ENCODE measurements at regions not wholly inside any gene's neighbourhood (a gene's known extent, or its start where the extent isn't known, plus 50 kb on each side); places are given as distances from the start of the nearest gene placed in this dataset.
A peak's percentile ranks its signal among the peaks of the same experiment; 100 is the strongest.

DNA sequence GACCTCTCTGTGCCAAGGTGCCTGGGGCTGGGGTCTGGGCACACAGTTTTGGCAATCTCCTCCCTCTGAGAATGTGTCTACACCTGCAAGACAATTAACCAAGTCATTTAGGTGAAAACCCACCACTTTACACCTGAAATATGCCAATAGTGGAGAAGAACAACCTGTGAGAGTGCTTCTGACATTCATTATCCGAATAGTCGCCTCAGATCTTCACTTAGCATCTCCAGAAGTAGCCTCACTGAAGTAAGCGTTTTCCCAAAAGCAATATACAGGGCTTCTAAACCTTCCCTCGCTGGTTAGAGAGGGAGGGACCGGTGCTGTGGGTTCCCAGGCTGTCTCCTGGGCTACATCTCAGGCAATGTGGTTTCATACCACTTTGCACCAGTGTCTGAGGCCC is 173.5 kb downstream of the DDX1 start:
- WGBS, 10 experiments = 20 to 100% (median 100%) methylated on average over 2 to 3 of the region's 5 CpGs; no CpG with 5 or more reads in 7 of the 10 experiments

DNA sequence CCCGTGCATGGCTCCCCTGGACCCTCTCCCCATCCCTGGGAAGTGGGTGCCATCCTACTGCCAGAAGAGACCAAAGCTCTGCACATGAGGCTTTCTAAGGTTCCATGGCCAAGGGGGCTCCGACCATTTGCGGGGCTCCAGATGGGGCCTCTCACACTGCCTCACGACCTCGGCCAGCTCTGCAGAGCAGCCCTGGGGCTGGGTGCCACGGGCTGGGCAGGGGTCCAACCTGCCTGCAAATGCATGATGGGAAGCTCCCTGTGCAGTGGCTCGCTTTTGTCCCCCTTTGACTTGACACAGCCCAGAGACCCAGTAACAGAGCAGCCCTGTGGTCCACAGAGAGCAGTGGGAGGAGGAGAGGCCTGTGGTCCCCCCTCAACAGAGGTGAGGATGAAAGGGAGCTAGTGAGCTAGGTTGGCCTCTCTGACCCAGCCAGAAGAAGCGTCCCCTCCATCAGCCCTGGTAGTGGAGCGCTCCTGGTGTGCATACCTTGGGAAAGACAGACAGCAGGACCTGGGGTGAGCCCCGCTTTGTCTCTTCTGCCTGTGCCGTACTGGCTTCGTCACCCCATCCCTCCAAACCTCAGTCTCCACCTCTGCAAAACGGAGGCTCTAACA is 174.1 kb downstream of the DDX1 start:
- in situ Hi-C loops (cut with MboI; ENCODE audit: low pct_unique_long_range_greater_than_20kb in 2 of 9, low sequenced_read_pairs in 9 of 9, unreplicated experiment in 9 of 9) = no loop called here
- no peak for ATAC-seq (replicated peaks in 6 of 8)
- H3K4me3 ChIP-seq = no peak overlapping the region
- H3K27ac ChIP-seq = no peak overlapping the region
- WGBS, 10 experiments = 0 to 100% (median 69%) methylated on average over 1 to 5 of the region's 13 CpGs; no CpG with 5 or more reads in 3 of the 10 experiments
- H3K4me1 ChIP-seq (replicated peaks in 1 of 2) = peaks cover 0 to 8% of the 10 kb centered on the region in 2 donors

More for the DNA sequence above, 173.5 kb downstream of the DDX1 start:
- Histone ChIP-seq H3K4me1 (replicated peaks in 1 of 2) (peaks cover 0 to 8% of the 10 kb centered on the region in 2 donors), H3K27ac (no peak overlapping the region), H3K4me3 (no peak overlapping the region)
- ATAC-seq (replicated peaks in 6 of 8) = peak in 1 of 8 experiments; percentile 74
- in situ Hi-C loops (cut with MboI; ENCODE audit: low pct_unique_long_range_greater_than_20kb in 2 of 9, low sequenced_read_pairs in 9 of 9, unreplicated experiment in 9 of 9) = no loop called here

DNA sequence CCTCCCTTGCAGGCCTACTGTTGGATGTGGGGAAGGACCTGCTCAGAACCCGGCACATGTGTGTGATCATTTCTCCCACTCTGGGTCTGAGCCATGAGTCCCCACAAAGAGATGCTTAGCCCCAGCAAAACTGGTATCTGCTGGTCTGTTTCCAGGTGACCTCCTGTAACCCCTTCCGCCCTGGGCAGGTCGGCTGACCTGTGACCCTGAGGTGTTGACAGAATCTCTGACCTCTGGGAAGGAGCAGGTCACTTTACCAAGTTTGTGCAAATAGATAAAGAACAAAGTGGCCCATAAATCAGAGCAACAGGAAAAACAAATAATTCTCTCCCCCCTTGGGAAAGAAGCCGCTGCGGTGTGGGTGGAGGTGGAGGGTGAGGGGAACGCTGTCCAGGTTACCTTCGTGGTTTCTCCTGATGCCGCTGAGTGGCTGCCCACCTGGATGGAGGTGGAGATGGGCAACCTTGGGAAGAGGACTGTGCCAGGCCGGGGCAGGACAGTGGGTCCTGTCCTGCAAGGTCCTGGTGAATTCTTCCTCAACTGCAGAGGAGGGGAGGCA is 174.0 kb upstream of the MYCN start:
- peaks cover 0 to 8% of the 10 kb centered on the region in 2 donors for H3K4me1 ChIP-seq (replicated peaks in 1 of 2)
- H3K4me3 ChIP-seq = no peak overlapping the region
- H3K27ac ChIP-seq = no peak overlapping the region
- in situ Hi-C loops (cut with MboI; ENCODE audit: low pct_unique_long_range_greater_than_20kb in 2 of 9, low sequenced_read_pairs in 9 of 9, unreplicated experiment in 9 of 9) = no loop called here
- WGBS, 10 experiments = 0 to 100% (median 66%) methylated on average over 1 to 8 of the region's 9 CpGs; no CpG with 5 or more reads in 4 of the 10 experiments
- no peak for ATAC-seq (replicated peaks in 6 of 8)

DNA sequence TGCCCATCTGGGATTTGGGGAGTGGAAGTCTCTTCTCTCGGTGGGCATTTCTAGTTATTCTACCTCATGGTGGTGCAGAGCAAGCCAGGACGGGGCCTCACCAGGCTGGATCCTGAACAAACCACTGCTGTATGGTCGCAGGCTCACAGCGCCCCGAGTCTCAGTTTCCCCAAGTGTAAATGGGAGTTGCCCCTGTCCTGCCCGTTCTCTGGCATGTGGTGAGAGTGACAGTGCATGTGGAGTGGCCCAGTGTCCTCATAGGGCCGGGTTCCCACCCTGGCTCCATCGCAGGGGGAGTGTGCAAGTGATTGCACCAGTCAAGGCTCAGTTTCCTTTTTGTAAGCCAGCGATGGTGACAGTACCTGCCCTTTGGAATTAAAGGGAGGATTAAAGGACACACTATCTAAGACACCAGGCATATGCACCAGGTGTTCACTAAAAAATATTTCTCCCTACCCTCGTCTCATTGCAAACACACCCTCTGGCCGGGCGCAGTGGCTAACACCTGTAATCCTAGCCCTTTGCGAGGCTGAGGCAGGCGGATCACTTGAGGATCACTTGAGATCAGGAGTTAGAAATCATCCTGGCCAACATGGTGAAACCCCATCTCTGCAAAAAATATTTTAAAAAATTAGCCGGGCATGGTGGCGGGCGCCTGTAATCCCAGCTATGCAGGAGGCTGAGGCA is 173.3 kb upstream of the MYCN start:
- no peak for ATAC-seq (replicated peaks in 6 of 8)
- peaks cover 0 to 8% of the 10 kb centered on the region in 2 donors for H3K4me1 ChIP-seq (replicated peaks in 1 of 2)
- in situ Hi-C loops (cut with MboI; ENCODE audit: low pct_unique_long_range_greater_than_20kb in 2 of 9, low sequenced_read_pairs in 9 of 9, unreplicated experiment in 9 of 9) = no loop called here
- WGBS, 10 experiments = 8 to 100% (median 82%) methylated on average over 1 to 8 of the region's 17 CpGs; no CpG with 5 or more reads in 4 of the 10 experiments
- H3K4me3 ChIP-seq = no peak overlapping the region
- H3K27ac ChIP-seq = no peak overlapping the region

DNA sequence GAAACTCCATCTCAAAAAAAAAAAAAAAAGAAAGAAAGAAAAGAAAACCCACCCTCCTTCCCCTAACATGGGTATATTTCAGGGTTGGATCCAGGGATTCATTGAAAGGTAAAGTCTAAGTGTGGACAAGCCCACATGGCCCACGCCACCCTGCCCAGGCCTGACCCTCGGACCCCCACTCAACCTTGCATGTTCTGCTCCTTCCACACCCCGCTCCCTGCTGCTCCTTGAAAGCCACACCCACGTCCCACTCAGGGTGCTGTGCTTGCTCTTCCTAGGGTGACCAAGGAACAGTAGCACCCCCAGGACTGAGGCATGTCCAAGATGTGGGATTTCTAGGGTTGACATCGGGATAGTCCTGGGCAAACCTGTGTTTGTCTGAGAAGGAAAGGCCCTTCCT is 172.7 kb upstream of the MYCN start:
- ATAC-seq (replicated peaks in 6 of 8) = no peak
- no peak overlapping the region for H3K27ac ChIP-seq
- 80 to 100% (median 100%) methylated on average over 1 to 2 of the region's 5 CpGs; no CpG with 5 or more reads in 7 of the 10 experiments for WGBS, 10 experiments
- in situ Hi-C loops (cut with MboI; ENCODE audit: low pct_unique_long_range_greater_than_20kb in 2 of 9, low sequenced_read_pairs in 9 of 9, unreplicated experiment in 9 of 9) = no loop called here
- peaks cover 0 to 8% of the 10 kb centered on the region in 2 donors for H3K4me1 ChIP-seq (replicated peaks in 1 of 2)
- no peak overlapping the region for H3K4me3 ChIP-seq

DNA sequence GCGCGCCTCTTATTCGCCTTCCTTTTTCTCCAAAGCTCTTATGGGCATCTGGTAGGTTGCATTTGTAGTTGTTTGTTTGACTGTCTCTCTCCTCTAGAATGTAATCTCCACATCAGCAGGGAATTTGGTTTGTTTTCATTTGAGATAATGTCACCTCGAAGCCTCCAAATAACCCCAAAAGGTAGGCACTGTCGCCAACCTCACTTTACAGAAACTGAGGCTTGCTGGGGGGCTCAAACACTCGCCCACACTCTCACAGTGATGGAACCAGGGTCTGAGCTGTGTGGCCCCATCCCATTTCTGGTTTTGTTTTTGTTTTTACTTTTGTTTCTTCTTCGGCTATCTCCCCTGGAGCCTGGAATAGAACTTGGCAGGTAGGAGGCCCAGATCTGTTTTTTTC is 172.2 kb upstream of the MYCN start:
- 0 to 96% (median 84%) methylated on average over 1 to 5 of the region's 7 CpGs for WGBS, 10 experiments
- peaks cover 0 to 8% of the 10 kb centered on the region in 2 donors for H3K4me1 ChIP-seq (replicated peaks in 1 of 2)
- ATAC-seq (replicated peaks in 6 of 8) = no peak
- in situ Hi-C loops (cut with MboI; ENCODE audit: low pct_unique_long_range_greater_than_20kb in 2 of 9, low sequenced_read_pairs in 9 of 9, unreplicated experiment in 9 of 9) = no loop called here
- no peak overlapping the region for H3K4me3 ChIP-seq
- H3K27ac ChIP-seq = no peak overlapping the region

DNA sequence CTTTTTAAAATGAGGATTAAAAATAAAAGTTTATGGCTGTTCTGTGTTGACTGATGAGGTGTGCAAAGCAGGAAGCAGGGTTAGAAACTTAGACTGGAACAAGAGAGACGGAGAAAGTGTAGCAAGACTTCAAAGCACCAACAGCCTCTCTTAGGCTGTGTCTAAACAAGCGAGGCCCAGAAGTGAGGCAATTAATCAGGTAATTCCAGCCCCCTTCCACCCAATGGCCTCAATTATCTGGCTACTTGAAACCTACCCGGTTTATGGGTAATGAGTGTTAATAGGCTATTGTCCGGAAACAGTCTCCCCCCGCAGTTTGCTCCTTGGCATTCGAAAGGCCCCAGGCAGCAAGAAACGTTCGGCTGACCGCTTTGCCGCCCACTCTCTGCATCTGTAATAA is 171.7 kb upstream of the MYCN start:
- in situ Hi-C loops (cut with MboI; ENCODE audit: low pct_unique_long_range_greater_than_20kb in 2 of 9, low sequenced_read_pairs in 9 of 9, unreplicated experiment in 9 of 9) = no loop called here
- no peak for ATAC-seq (replicated peaks in 6 of 8)
- H3K4me3 ChIP-seq = no peak overlapping the region
- WGBS, 10 experiments = 0 to 78% (median 35%) methylated on average over 1 to 9 of the region's 10 CpGs; no CpG with 5 or more reads in 1 of the 10 experiments
- H3K27ac ChIP-seq = no peak overlapping the region
- peaks cover 0 to 8% of the 10 kb centered on the region in 2 donors for H3K4me1 ChIP-seq (replicated peaks in 1 of 2)

DNA sequence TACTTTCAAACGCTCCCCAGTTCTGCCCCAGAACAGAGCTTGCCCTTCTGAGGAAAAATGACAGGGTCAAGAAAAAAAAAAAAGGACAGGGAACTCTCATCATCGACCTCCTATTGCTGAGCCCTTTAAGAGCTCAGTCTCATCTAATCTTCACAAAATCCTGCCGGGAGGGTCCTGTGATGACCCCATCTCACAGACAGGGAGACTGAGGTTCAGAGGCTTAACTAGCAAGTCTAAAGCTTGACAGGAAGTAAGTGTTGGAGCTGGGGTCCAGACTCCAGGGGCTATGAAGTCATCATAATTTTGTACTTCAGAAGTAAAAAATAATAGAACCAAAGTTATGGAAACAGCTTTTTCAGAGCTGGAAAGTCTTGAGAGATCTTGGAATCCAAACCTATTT is 171.1 kb upstream of the MYCN start:
- no peak for ATAC-seq (replicated peaks in 6 of 8)
- in situ Hi-C loops (cut with MboI; ENCODE audit: low pct_unique_long_range_greater_than_20kb in 2 of 9, low sequenced_read_pairs in 9 of 9, unreplicated experiment in 9 of 9) = no loop called here
- no peak overlapping the region for H3K27ac ChIP-seq
- H3K4me3 ChIP-seq = no peak overlapping the region
- 0 to 78% (median 67%) methylated on average over 1 to 3 of the region's 3 CpGs; no CpG with 5 or more reads in 3 of the 10 experiments for WGBS, 10 experiments
- H3K4me1 ChIP-seq (replicated peaks in 1 of 2) = peaks cover 0 to 8% of the 10 kb centered on the region in 2 donors

DNA sequence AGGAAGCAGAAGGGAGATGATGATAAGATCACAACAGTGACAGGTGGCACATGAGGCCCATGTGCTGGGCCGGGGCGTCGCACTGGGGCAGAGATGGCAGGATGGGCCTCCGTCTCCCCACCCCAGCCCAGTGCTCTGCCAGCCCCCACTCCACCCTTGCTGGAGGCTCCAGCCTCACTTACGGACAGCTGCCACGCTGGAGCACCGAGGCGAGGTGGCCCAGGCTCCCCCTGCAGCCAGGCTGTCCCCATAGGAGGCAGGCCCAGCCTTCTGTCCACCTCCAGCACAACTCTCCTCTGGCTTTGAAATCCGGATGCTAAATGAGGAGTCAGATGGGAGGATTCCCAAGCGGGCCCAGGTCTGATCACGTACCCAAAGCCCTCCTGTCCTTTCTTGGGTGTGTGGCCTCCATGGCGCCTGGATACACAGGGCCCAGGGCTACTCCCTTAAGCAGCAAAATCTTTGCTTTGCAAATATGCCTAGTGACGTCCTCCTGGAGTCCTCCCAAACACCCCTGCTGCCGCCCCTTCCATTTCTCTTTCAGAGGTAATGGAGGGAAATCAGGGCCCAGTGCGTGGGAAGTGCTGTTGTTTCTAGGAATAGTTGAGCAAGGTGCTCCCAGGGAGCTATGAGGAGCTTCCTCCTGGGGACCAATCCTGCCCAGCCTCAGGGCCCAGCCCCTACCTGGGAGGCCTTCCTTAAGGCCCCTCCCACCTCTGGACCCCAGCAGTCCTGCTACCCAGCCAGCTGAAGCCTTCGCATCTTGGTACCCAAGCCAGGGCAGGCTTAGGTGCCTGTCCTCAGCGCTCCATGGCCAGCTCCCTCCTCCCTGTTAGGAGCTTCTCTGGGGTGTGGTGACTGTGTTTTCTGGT is 170.4 kb upstream of the MYCN start:
- in situ Hi-C loops (cut with MboI; ENCODE audit: low pct_unique_long_range_greater_than_20kb in 2 of 9, low sequenced_read_pairs in 9 of 9, unreplicated experiment in 9 of 9) = no loop called here
- peaks cover 0 to 8% of the 10 kb centered on the region in 2 donors for H3K4me1 ChIP-seq (replicated peaks in 1 of 2)
- no peak overlapping the region for H3K27ac ChIP-seq
- 28 to 100% methylated on average over 1 to 4 of the region's 17 CpGs; no CpG with 5 or more reads in 8 of the 10 experiments for WGBS, 10 experiments
- ATAC-seq (replicated peaks in 6 of 8) = peak in 2 of 8 experiments; percentile 41 to 65
- no peak overlapping the region for H3K4me3 ChIP-seq

DNA sequence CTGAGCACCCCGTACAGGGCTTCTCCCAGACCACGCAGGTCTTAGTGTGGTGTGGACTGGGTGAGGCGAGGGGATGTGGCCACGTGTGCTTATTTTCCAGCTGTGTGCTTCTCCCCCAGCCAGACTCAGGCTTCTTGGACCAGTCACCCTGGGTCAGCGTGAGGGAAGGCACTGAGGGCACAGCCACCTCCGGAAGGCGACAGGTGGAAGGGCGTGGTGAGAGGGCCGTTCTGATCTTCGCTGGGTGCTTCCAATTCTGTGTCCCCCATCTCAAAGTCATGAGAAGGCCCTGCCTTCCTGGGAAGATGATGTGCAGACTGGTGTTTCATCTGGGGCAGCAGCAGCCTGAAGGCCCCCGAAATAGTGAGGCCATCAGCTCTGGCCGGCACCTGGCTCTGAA is 169.7 kb upstream of the MYCN start:
- 0 to 100% (median 47%) methylated on average over 1 to 4 of the region's 12 CpGs; no CpG with 5 or more reads in 7 of the 10 experiments for WGBS, 10 experiments
- Histone ChIP-seq H3K4me1 (replicated peaks in 1 of 2) (peaks cover 0 to 8% of the 10 kb centered on the region in 2 donors), H3K4me3 (no peak overlapping the region), H3K27ac (no peak overlapping the region)
- no peak for ATAC-seq (replicated peaks in 6 of 8)
- in situ Hi-C loops (cut with MboI; ENCODE audit: low pct_unique_long_range_greater_than_20kb in 2 of 9, low sequenced_read_pairs in 9 of 9, unreplicated experiment in 9 of 9) = no loop called here

DNA sequence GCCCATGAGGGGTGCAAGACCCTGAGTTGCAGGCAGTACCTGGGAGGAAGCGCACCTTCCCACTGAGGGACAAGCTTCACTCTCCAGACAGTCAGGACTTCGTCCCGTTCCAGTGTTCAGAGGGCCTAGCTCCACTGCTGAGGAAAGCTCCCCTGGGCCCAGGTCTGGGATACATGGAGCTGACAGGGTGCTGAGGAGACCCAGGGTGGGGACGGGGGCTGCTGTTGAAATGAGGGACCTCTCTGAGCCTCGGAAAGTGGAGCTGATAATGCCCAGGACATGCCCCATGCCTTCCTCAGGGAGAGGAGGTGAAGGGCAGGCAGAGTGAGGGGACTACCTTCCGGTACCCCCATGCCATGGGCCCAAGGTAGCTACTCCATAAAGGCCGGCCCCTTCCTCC is 169.2 kb upstream of the MYCN start:
- no peak overlapping the region for H3K27ac ChIP-seq
- no peak for ATAC-seq (replicated peaks in 6 of 8)
- no peak overlapping the region for H3K4me3 ChIP-seq
- peaks cover 0 to 8% of the 10 kb centered on the region in 2 donors for H3K4me1 ChIP-seq (replicated peaks in 1 of 2)
- in situ Hi-C loops (cut with MboI; ENCODE audit: low pct_unique_long_range_greater_than_20kb in 2 of 9, low sequenced_read_pairs in 9 of 9, unreplicated experiment in 9 of 9) = no loop called here
- 80 to 100% (median 100%) methylated on average over 1 of the region's 7 CpGs; no CpG with 5 or more reads in 7 of the 10 experiments for WGBS, 10 experiments

DNA sequence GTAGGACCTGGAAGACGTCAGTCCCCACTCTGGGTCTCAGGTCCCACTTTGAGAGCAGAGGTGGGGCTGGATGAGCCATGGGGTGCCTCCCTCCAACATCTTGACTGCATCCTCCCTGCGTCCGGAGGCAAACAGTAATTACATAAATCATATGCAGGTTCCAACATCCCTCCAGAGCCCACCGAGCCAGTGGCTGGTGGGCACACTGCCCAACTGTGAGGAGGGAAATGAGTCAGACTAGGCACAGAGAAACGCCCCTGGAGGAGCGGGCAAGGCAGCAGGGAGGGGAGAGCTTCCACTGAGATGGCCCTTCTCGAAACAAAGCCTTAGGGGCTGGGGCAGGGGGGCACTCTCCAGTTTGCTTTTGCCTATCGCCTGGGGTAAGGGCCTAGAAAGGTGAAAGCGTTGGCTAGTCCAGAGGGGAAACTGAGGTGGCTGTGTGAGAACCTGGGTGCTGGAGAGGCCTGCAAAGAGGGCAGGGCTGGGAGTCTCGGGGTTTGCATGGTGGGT is 168.2 kb upstream of the MYCN start:
- in situ Hi-C loops (cut with MboI; ENCODE audit: low pct_unique_long_range_greater_than_20kb in 2 of 9, low sequenced_read_pairs in 9 of 9, unreplicated experiment in 9 of 9) = no loop called here
- H3K4me3 ChIP-seq = no peak overlapping the region
- ATAC-seq (replicated peaks in 6 of 8) = no peak
- 73 to 100% (median 83%) methylated on average over 1 to 3 of the region's 10 CpGs; no CpG with 5 or more reads in 7 of the 10 experiments for WGBS, 10 experiments
- peaks cover 0 to 8% of the 10 kb centered on the region in 2 donors for H3K4me1 ChIP-seq (replicated peaks in 1 of 2)
- H3K27ac ChIP-seq = no peak overlapping the region

Measured in motor neuron (in vitro differentiated cells).